HG02610 (cell line): ENCODE measurements at regions not wholly inside any gene's neighbourhood (a gene's known extent, or its start where the extent isn't known, plus 50 kb on each side); places are given as distances from the start of the nearest gene placed in this dataset.

Source experiments
- ATAC-seq: cut with Tn5 transposase; IDR thresholded peaks from one replicate; pipeline ENCODE4 v1.9.1; 2021; ENCODE audit warnings: mild to moderate bottlenecking, moderate library complexity; ENCODE audit not compliant: unreplicated experiment

DNA sequence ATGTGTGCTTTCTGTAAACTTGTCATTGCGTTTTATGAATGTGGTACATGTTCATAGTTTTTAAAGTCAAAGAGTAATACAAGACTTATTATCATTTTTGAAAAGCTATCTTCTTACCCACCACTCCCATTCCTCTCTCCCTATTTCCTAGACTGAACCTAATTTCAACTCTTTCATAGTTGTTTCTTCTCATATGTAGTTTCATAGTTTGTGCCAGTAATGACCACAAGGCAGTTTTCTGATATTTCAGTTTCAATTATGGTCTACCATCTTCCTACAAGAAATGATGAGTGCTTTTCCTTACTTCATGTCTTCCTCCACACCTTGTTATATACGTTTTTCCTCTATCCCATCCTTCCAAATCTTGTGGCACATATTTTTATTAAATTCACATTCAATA, 445.0 kb upstream of the GOLIM4 start:
- no peak for ATAC-seq

GRCh38 chr3:168539909-168540308, 444.2 kb upstream of the GOLIM4 start:
- ATAC-seq, result no peak

DNA sequence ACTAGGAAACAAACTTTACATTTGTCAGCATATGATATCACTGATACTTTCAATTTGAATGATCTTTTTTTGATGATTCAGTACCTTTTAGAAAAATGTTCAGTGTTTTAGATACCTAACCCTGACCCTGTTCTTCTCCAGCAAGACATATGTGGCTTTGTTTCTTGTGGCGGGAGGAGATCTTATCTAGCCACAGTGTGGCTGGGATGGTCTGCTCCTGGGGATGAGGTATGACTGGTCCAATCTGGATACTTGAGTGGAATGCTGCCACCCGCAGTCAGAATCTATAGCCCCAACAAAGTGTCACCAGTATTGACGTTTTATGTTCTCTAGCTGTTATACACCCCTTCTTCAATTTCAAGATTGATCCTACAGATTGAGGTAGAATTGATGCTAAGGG, 439.0 kb upstream of the GOLIM4 start:
- no peak for ATAC-seq

GRCh38 chr3:168533600-168533999, 437.9 kb upstream of the GOLIM4 start:
- ATAC-seq, result no peak

GRCh38 chr3:168532135-168532534, 436.4 kb upstream of the GOLIM4 start:
- no peak for ATAC-seq

GRCh38 chr3:168531116-168531515, 435.4 kb upstream of the GOLIM4 start:
- ATAC-seq, result no peak

GRCh38 chr3:168524129-168524528, 428.4 kb upstream of the GOLIM4 start:
- ATAC-seq, result no peak

GRCh38 chr3:168517249-168518071, 421.7 kb upstream of the GOLIM4 start:
- ATAC-seq, result peak; percentile 50

DNA sequence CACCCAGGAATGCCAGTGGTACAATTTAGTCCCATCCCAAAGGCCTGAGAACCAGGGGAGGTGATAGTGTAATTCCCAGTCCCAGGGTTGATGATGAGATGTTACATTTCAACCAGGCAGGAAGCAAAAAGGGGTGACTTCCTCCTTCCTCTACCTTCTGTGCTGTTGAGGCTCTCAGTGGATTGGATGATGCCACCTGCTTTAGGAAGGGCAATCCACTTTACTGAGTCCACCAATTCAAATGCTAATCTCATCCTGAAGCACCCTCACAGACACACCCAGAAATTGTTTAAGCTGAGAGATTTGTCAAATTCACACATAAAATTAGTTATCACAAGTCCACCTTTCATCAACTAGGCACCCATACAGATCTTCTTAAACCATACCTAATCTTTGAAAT, 418.5 kb upstream of the GOLIM4 start:
- ATAC-seq, result no peak

- ATAC-seq, result no peak
Measured at GRCh38 chr3:168512802-168513201, 417.1 kb upstream of the GOLIM4 start.

GRCh38 chr3:168511428-168512014, 415.8 kb upstream of the GOLIM4 start:
- ATAC-seq, result no peak

GRCh38 chr3:168506589-168506988, 410.9 kb upstream of the GOLIM4 start:
- no peak for ATAC-seq

DNA sequence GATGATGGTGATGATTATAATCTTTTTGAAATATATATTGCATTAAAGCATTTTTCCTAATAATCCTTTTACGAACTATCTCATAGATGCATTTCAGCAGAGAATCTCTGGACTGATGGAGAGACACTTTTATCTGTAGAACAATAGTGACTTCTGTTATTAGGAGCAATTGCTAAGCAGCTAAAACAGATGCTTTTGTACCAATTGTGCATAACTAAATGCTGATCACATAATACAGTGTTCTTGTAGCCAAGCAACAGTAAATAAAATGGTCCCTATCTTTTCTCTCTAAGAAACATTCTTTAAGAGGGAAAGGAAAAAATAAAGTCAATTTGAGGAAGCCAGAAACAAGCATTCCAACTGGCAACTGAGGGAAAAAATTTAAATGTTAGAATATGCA, 405.8 kb upstream of the GOLIM4 start:
- no peak for ATAC-seq

- no peak for ATAC-seq
Measured at GRCh38 chr3:168498194-168498593, 402.5 kb upstream of the GOLIM4 start.

GRCh38 chr3:168497741-168498140, 402.0 kb upstream of the GOLIM4 start:
- no peak for ATAC-seq

DNA sequence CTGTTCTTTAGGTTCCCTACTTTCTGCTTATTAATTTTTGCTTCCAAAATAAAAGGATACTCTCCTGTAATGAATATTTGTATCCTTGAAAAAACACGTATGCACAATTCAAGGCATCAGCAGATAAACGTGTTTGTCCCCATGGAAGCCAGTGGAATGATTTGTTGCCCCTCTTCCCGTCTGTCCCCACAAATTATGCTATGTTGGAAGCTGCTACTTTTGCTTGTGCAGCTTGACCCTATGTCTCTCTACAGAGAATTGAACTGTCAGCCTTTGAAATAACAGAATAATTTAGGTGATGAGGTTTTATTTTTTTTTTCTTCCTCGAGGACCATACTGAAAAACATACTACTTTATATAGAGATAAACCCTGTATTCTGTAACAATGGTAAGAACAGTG, 401.5 kb upstream of the GOLIM4 start:
- ATAC-seq, result no peak

DNA sequence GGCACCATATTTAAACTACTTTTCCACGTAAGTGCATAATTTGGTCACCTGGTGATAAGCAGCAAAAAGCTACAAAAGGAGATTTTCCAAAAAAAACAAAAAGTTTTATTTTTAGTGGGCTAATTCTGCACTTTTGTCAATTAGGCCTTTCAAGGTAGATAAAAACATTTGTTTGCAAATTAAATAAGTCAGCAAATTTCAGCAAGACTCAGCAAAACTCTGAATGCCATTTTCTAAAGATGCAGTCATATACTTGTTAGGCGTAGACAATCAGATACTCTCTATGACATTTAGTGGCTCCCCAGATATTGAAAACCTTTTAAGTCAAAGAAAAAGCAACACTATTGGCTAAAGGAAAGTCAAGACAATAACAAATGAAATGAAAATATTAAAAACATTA, 400.2 kb upstream of the GOLIM4 start:
- no peak for ATAC-seq

GRCh38 chr3:168495270-168495669, 399.5 kb upstream of the GOLIM4 start:
- no peak for ATAC-seq

DNA sequence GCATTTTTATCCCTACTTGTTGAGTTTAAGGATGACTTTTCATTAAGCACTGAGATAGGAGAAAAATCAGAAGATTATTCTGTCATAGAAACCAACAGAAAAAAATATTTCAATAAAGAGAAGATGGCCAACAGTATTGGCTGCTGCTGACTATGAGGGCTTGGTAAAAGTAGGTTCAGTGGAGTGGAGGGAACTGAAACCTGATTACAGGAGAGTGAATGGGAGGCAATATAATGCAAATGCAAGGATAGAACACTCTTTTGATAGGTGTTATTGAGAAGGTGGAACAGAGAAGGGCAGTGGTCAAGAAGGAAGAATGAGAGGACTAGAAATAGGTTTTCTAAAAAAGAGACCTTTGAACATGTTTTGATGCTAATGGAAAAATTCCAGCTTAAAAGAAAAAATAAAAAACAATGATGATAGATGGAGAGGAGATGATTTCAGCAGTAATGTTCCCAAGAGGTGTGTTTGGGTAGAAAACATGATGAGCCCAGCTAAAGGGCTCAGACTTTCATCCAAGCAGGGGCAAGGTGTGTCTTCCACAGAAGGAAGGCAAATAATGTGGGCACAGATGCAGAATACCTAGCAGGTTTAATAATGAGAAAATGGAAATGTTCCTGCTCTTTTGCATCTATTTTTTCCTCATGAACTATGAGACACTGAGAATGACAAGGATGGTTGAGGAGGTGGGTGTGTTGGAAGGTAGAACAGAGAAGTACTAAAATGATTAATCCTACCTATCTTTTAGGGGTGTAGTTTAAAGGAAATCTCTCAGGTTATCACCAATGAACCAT, 397.9 kb upstream of the GOLIM4 start:
- no peak for ATAC-seq

GRCh38 chr3:168490981-168491380, 395.3 kb upstream of the GOLIM4 start:
- ATAC-seq, result no peak

DNA sequence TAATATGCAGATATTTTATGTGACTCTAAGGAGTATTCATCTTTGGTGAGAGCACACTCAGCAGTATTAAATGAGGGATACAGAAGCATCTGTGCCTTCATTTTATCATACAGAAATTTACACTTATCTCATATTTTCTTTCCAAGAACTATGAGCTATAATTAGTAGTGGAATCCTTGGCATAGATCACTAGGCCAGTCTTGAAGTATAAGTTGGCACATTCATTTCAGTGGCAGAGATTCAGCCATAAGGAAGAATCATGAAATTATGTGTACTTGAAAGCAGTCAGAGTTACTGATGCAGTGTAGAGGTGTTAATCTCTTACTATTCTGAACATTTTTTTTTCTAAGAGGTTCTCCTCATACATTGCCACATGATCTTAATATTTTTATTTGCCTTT, 393.6 kb upstream of the GOLIM4 start:
- no peak for ATAC-seq

GRCh38 chr3:168485936-168486335, 390.2 kb upstream of the GOLIM4 start:
- ATAC-seq, result no peak
